ENCODE measurements at regions not wholly inside any gene's neighbourhood (a gene's known extent, or its start where the extent isn't known, plus 50 kb on each side); places are given as distances from the start of the nearest gene placed in this dataset.

DNA sequence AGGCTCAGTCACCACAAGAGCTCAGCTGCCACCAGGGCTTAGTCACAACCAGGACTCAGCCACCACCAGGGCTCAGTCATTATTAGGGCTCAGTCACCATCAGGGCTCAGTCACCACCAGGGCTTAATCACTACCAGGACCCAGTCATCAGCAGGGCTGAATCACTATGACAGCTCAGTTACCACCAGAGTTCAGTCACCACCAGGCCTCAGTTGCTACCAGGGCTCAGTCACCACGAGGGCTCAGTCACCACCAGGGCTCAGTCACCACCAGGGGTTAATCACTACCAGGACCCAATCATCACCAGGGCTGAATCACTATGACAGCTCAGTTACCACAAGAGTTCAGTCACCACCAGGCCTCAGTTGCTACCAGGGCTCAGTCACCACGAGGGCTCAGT lies 196.2 kb downstream of the NPHP4 start:
- TF ChIP-seq, protein P1, sequence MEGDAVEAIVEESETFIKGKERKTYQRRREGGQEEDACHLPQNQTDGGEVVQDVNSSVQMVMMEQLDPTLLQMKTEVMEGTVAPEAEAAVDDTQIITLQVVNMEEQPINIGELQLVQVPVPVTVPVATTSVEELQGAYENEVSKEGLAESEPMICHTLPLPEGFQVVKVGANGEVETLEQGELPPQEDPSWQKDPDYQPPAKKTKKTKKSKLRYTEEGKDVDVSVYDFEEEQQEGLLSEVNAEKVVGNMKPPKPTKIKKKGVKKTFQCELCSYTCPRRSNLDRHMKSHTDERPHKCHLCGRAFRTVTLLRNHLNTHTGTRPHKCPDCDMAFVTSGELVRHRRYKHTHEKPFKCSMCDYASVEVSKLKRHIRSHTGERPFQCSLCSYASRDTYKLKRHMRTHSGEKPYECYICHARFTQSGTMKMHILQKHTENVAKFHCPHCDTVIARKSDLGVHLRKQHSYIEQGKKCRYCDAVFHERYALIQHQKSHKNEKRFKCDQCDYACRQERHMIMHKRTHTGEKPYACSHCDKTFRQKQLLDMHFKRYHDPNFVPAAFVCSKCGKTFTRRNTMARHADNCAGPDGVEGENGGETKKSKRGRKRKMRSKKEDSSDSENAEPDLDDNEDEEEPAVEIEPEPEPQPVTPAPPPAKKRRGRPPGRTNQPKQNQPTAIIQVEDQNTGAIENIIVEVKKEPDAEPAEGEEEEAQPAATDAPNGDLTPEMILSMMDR (IDR thresholded peaks at IDR 0.05; ENCODE audit: poor library complexity, severe bottlenecking), result no peak
- no peak for TF ChIP-seq EP300 (conservative IDR thresholded peaks at IDR 0.05; ENCODE audit: poor library complexity, severe bottlenecking)
- no peak for TF ChIP-seq EZH2 (IDR thresholded peaks at IDR 0.05; ENCODE audit: borderline replicate concordance, insufficient read depth, low read length, poor library complexity, severe bottlenecking)
